Calu3 (cell line): ENCODE measurements at regions not wholly inside any gene's neighbourhood (a gene's known extent, or its start where the extent isn't known, plus 50 kb on each side); places are given as distances from the start of the nearest gene placed in this dataset.
"Not testable (repeated sequence)": the region's sequence is repeated elsewhere in the genome, so short reads cannot be mapped to it uniquely, and the experiment has no call there.

ENCODE experiments used
- BruUV-seq: library from RNA; stranded (reverse); fragments of 400-500 nt; replicated peaks from 2 replicates; lab custom pipeline; 2021; lab: Mats Ljungman, UMichigan
- CTCF ChIA-PET: fragments of 300-600 bp; sonication (Branson Sonifier 250); formaldehyde crosslinking; loops from one replicate; lab custom pipeline; 2022; ENCODE audit warnings: antibody characterized with exemption; lab: Charles Lee
- DNase-seq: peaks from one replicate; pipeline ENCODE4 v3.0.0; 2022
- H3K27ac Mint-ChIP-seq: one replicate; pipeline ENCODE4 v1.8.0; 2022; ENCODE audit warnings: mixed read lengths; ENCODE audit not compliant: unreplicated experiment
- H3K27me3 Mint-ChIP-seq: one replicate; pipeline ENCODE4 v1.8.0; 2022; ENCODE audit warnings: mixed read lengths; ENCODE audit not compliant: unreplicated experiment
- H3K36me3 Mint-ChIP-seq: one replicate; pipeline ENCODE4 v1.8.0; 2022; ENCODE audit warnings: mild to moderate bottlenecking, moderate library complexity, mixed read lengths; ENCODE audit not compliant: insufficient read depth, unreplicated experiment
- H3K4me1 Mint-ChIP-seq: one replicate; pipeline ENCODE4 v1.8.0; 2022; ENCODE audit warnings: mild to moderate bottlenecking, low read depth, mixed read lengths; ENCODE audit not compliant: unreplicated experiment
- H3K4me3 Mint-ChIP-seq: one replicate; pipeline ENCODE4 v1.8.0; 2022; ENCODE audit warnings: mild to moderate bottlenecking, low read depth, moderate library complexity, mixed read lengths; ENCODE audit not compliant: unreplicated experiment
- H3K9me3 Mint-ChIP-seq: one replicate; pipeline ENCODE4 v1.8.0; 2022; ENCODE audit warnings: low read depth, mixed read lengths; ENCODE audit not compliant: unreplicated experiment
- intact Hi-C: fragments of 100-400 bp; cut with micrococcal nuclease; formaldehyde crosslinking; loops from one replicate; pipeline ENCODE4 v1.10.0; 2022; ENCODE audit not compliant: unreplicated experiment
- TF ChIP-seq, protein P1 (sequence below): fragments of 200-600 bp; IDR thresholded peaks from one replicate; pipeline ENCODE4 v1.8.0; 2022; ENCODE audit warnings: antibody characterized with exemption; ENCODE audit not compliant: unreplicated experiment

- Mint-ChIP-seq H3K27me3 (no peaks in the 10 kb centered on the region), H3K9me3 (no peaks in the 10 kb centered on the region), H3K36me3 (no peaks in the 10 kb centered on the region), H3K4me3 (no peak overlapping the region), H3K27ac (no peak overlapping the region), H3K4me1 (no peaks in the 10 kb centered on the region)
- no TSS peak for BruUV-seq
- TF ChIP-seq, protein P1, sequence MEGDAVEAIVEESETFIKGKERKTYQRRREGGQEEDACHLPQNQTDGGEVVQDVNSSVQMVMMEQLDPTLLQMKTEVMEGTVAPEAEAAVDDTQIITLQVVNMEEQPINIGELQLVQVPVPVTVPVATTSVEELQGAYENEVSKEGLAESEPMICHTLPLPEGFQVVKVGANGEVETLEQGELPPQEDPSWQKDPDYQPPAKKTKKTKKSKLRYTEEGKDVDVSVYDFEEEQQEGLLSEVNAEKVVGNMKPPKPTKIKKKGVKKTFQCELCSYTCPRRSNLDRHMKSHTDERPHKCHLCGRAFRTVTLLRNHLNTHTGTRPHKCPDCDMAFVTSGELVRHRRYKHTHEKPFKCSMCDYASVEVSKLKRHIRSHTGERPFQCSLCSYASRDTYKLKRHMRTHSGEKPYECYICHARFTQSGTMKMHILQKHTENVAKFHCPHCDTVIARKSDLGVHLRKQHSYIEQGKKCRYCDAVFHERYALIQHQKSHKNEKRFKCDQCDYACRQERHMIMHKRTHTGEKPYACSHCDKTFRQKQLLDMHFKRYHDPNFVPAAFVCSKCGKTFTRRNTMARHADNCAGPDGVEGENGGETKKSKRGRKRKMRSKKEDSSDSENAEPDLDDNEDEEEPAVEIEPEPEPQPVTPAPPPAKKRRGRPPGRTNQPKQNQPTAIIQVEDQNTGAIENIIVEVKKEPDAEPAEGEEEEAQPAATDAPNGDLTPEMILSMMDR = no peak
- intact Hi-C loops = no loop called here
- CTCF ChIA-PET = no interaction called here
- DNase-seq = no peak
Measured at GRCh38 chr13:80900561-80900960, 559.6 kb upstream of the SPRY2 start.

DNA sequence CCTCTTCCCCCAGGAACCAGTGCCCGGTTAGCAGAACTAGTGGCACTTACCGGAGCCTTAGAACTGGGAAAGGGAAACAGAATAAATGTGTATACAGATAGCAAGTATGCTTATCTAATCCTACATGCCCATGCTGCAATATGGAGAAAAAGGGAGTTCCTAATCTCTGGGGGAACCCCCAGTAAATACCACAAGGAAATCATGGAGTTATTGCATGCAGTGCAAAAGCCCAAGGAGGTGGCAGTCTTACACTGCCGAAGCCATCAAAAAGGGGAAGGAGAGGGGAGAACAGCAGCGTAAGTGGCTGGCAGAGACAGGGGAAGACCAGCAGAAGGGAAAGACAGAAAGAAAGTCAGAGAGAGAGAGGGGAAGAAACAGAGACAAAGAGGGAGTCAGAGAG lies 556.7 kb upstream of the SPRY2 start:
- H3K27ac Mint-ChIP-seq, H3K9me3 Mint-ChIP-seq, BruUV-seq, CTCF ChIA-PET, H3K36me3 Mint-ChIP-seq, H3K4me3 Mint-ChIP-seq, H3K27me3 Mint-ChIP-seq, H3K4me1 Mint-ChIP-seq, DNase-seq, intact Hi-C loops: not testable (repeated sequence)

GRCh38 chr13:80894917-80895316 lies 554.0 kb upstream of the SPRY2 start:
- no peaks in the 10 kb centered on the region for H3K36me3 Mint-ChIP-seq
- intact Hi-C loops = no loop called here
- H3K9me3 Mint-ChIP-seq = no peaks in the 10 kb centered on the region
- no peaks in the 10 kb centered on the region for H3K27me3 Mint-ChIP-seq
- H3K4me1 Mint-ChIP-seq = no peaks in the 10 kb centered on the region
- no peak overlapping the region for H3K27ac Mint-ChIP-seq
- TF ChIP-seq, protein P1 = no peak
- no peak overlapping the region for H3K4me3 Mint-ChIP-seq
- CTCF ChIA-PET = no interaction called here
- BruUV-seq = no TSS peak
- DNase-seq = no peak

GRCh38 chr13:80889829-80890228 lies 548.9 kb upstream of the SPRY2 start:
- Mint-ChIP-seq H3K27me3 (no peaks in the 10 kb centered on the region), H3K27ac (no peak overlapping the region), H3K36me3 (no peaks in the 10 kb centered on the region), H3K4me1 (no peaks in the 10 kb centered on the region), H3K9me3 (no peaks in the 10 kb centered on the region), H3K4me3 (no peak overlapping the region)
- intact Hi-C loops = no loop called here
- TF ChIP-seq, protein P1 = no peak
- CTCF ChIA-PET = no interaction called here
- BruUV-seq = no TSS peak
- no peak for DNase-seq

GRCh38 chr13:80888390-80888789 lies 547.5 kb upstream of the SPRY2 start:
- Mint-ChIP-seq H3K27ac (no peak overlapping the region), H3K4me3 (no peak overlapping the region), H3K4me1 (no peaks in the 10 kb centered on the region), H3K9me3 (no peaks in the 10 kb centered on the region), H3K36me3 (no peaks in the 10 kb centered on the region), H3K27me3 (no peaks in the 10 kb centered on the region)
- intact Hi-C loops = no loop called here
- no peak for DNase-seq
- TF ChIP-seq, protein P1 = no peak
- CTCF ChIA-PET = no interaction called here
- BruUV-seq = no TSS peak
